ENCODE measurements at regions not wholly inside any gene's neighbourhood (a gene's known extent, or its start where the extent isn't known, plus 50 kb on each side); places are given as distances from the start of the nearest gene placed in this dataset.

DNA sequence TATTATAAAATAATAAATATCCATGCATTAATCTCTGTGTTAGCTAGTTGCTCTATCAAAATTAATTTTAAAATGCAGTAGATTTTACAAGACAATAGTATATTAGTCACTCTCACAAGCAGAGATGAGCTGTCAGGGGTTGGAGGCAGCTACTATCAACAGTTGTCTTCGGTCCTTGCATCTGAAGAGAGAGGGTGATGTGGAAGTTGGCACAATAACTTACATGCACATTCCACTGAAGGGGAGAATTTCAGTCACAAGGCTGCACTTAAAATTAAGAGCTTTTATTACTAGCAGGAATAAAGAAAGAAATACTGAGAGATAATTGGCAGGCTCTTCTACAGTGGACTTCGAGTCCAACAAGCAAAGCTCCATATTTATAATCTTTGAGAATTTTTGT is 166.9 kb upstream of the DCN start:
- no peaks in the 10 kb centered on the region for H3K79me2 ChIP-seq (ENCODE audit: low read length)
- no peaks in the 10 kb centered on the region for H3K9me3 ChIP-seq (replicated peaks; ENCODE audit: insufficient read depth, low read length)
- H3K9ac ChIP-seq (ENCODE audit: low read length) = no peak overlapping the region
- no peak overlapping the region for H3K27ac ChIP-seq (ENCODE audit: low read length)
- no peak for DNase-seq
- H3K4me3 ChIP-seq (ENCODE audit: low read length) = no peak overlapping the region
- H3K36me3 ChIP-seq (replicated peaks; ENCODE audit: insufficient read depth, low read length) = no peaks in the 10 kb centered on the region
- H3K27me3 ChIP-seq (replicated peaks; ENCODE audit: insufficient read depth, low read length) = no peaks in the 10 kb centered on the region
- no peaks in the 10 kb centered on the region for H3F3A ChIP-seq (ENCODE audit: insufficient read depth, low read length)
- H4K20me1 ChIP-seq (ENCODE audit: insufficient read depth, low read length) = no peaks in the 10 kb centered on the region
- TF ChIP-seq, protein P1, sequence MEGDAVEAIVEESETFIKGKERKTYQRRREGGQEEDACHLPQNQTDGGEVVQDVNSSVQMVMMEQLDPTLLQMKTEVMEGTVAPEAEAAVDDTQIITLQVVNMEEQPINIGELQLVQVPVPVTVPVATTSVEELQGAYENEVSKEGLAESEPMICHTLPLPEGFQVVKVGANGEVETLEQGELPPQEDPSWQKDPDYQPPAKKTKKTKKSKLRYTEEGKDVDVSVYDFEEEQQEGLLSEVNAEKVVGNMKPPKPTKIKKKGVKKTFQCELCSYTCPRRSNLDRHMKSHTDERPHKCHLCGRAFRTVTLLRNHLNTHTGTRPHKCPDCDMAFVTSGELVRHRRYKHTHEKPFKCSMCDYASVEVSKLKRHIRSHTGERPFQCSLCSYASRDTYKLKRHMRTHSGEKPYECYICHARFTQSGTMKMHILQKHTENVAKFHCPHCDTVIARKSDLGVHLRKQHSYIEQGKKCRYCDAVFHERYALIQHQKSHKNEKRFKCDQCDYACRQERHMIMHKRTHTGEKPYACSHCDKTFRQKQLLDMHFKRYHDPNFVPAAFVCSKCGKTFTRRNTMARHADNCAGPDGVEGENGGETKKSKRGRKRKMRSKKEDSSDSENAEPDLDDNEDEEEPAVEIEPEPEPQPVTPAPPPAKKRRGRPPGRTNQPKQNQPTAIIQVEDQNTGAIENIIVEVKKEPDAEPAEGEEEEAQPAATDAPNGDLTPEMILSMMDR (IDR thresholded peaks at IDR 0.05; ENCODE audit: low read length) = no peak
- TF ChIP-seq EZH2 (optimal IDR thresholded peaks at IDR 0.05; ENCODE audit: low read depth, low read length) = no peak
- TF ChIP-seq EZH2phosphoT487 (IDR thresholded peaks at IDR 0.05; ENCODE audit: low read length) = no peak
- no peak overlapping the region for H3K4me2 ChIP-seq (ENCODE audit: low read depth, low read length)
- no peaks in the 10 kb centered on the region for H3K9me2 ChIP-seq (replicated peaks; ENCODE audit: insufficient read depth, low read length)
- H2AFZ ChIP-seq (ENCODE audit: low read length) = no peak overlapping the region
- no peaks in the 10 kb centered on the region for H3K4me1 ChIP-seq (ENCODE audit: low read length)

DNA sequence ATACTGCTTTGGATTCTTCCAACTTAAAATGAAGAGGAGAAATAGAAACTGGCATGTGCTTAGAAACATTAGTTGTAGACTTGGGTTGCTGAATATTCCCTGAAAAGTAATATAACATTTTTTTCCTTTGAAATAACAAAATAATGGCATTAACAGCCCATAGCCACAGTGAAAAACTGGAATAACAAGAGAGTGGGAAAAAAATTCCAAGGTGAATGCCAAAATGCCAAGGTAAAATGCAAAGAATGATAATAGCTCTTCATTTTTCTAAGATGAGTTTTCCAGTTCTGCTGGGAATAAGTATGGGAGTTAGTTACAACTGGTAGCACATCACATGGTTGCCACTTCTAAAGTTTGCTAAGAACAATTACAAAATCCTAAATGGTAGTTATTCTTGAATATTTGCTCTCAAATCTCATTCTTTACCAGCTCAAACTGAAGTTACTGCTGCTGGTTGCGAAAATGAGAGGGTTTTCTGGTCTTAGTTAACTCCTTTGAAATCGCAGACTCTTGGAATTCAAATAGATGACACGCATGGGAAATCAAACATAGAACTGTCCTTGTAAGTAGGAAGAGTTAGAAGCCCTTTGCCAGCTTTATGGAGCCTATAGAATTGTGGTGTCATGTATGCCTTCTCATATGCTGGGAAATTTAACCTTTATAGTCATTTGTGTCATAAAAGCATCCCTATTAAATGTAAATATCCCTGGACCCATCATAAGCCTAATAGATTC is 165.0 kb upstream of the DCN start:
- H4K20me1 ChIP-seq (ENCODE audit: insufficient read depth, low read length) = no peaks in the 10 kb centered on the region
- H3K9me3 ChIP-seq (replicated peaks; ENCODE audit: insufficient read depth, low read length) = no peaks in the 10 kb centered on the region
- no peak for TF ChIP-seq EZH2phosphoT487 (IDR thresholded peaks at IDR 0.05; ENCODE audit: low read length)
- TF ChIP-seq EZH2 (optimal IDR thresholded peaks at IDR 0.05; ENCODE audit: low read depth, low read length) = no peak
- TF ChIP-seq, protein P1 (IDR thresholded peaks at IDR 0.05; ENCODE audit: low read length) = no peak
- no peak overlapping the region for H3K4me3 ChIP-seq (ENCODE audit: low read length)
- no peak overlapping the region for H3K9ac ChIP-seq (ENCODE audit: low read length)
- no peaks in the 10 kb centered on the region for H3K79me2 ChIP-seq (ENCODE audit: low read length)
- H3K27me3 ChIP-seq (replicated peaks; ENCODE audit: insufficient read depth, low read length) = no peaks in the 10 kb centered on the region
- no peaks in the 10 kb centered on the region for H3K9me2 ChIP-seq (replicated peaks; ENCODE audit: insufficient read depth, low read length)
- no peak overlapping the region for H3K27ac ChIP-seq (ENCODE audit: low read length)
- H3K4me2 ChIP-seq (ENCODE audit: low read depth, low read length) = no peak overlapping the region
- H3F3A ChIP-seq (ENCODE audit: insufficient read depth, low read length) = no peaks in the 10 kb centered on the region
- DNase-seq = no peak
- H3K36me3 ChIP-seq (replicated peaks; ENCODE audit: insufficient read depth, low read length) = no peaks in the 10 kb centered on the region
- no peak overlapping the region for H2AFZ ChIP-seq (ENCODE audit: low read length)
- H3K4me1 ChIP-seq (ENCODE audit: low read length) = no peaks in the 10 kb centered on the region

DNA sequence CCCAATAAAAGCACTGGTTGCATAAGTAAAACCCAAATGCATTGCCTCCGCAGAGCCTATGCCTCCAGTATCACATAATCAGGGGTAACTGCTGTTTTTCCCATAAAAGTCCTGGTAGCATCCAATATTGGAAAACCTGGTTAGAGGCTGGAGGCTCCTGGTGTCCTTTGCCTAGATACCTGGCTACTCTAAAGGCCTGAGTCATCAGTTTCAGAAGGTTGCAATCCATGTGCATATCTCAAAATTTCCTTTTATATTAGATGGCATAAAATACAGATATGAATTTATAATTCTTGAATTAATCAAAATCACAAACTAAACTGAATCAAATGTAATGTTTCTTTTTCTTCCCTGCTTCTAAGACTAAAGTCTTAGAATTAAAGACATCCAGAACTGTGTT is 164.2 kb upstream of the DCN start:
- TF ChIP-seq, protein P1 (IDR thresholded peaks at IDR 0.05; ENCODE audit: low read length) = no peak
- TF ChIP-seq EZH2 (optimal IDR thresholded peaks at IDR 0.05; ENCODE audit: low read depth, low read length) = no peak
- TF ChIP-seq EZH2phosphoT487 (IDR thresholded peaks at IDR 0.05; ENCODE audit: low read length) = no peak
- Histone ChIP-seq H3K27me3 (replicated peaks; ENCODE audit: insufficient read depth, low read length) (no peaks in the 10 kb centered on the region), H3K4me3 (ENCODE audit: low read length) (no peak overlapping the region)

More for the DNA sequence above, 164.2 kb upstream of the DCN start:
- no peaks in the 10 kb centered on the region for H3K4me1 ChIP-seq (ENCODE audit: low read length)
- H2AFZ ChIP-seq (ENCODE audit: low read length) = no peak overlapping the region
- no peaks in the 10 kb centered on the region for H3F3A ChIP-seq (ENCODE audit: insufficient read depth, low read length)
- H3K9me2 ChIP-seq (replicated peaks; ENCODE audit: insufficient read depth, low read length) = no peaks in the 10 kb centered on the region
- H3K4me2 ChIP-seq (ENCODE audit: low read depth, low read length) = no peak overlapping the region
- H3K27ac ChIP-seq (ENCODE audit: low read length) = no peak overlapping the region
- no peaks in the 10 kb centered on the region for H3K9me3 ChIP-seq (replicated peaks; ENCODE audit: insufficient read depth, low read length)
- no peaks in the 10 kb centered on the region for H3K36me3 ChIP-seq (replicated peaks; ENCODE audit: insufficient read depth, low read length)
- H3K79me2 ChIP-seq (ENCODE audit: low read length) = no peaks in the 10 kb centered on the region
- no peaks in the 10 kb centered on the region for H4K20me1 ChIP-seq (ENCODE audit: insufficient read depth, low read length)
- H3K9ac ChIP-seq (ENCODE audit: low read length) = no peak overlapping the region
- no peak for DNase-seq
